IMR-90 (cell line): ENCODE measurements at regions not wholly inside any gene's neighbourhood (a gene's known extent, or its start where the extent isn't known, plus 50 kb on each side); places are given as distances from the start of the nearest gene placed in this dataset.

Experiments
- BHLHE40 ChIP-seq: fragments of 150-350 bp; IDR thresholded peaks from 2 replicates; pipeline ENCODE4 v1.6.1; 2016; ENCODE audit warnings: mild to moderate bottlenecking, low read depth, low read length
- CEBPB ChIP-seq: IDR thresholded peaks from 2 replicates; pipeline ENCODE4 v1.6.1; 2012; ENCODE audit warnings: low read depth, low read length, improper control_type of control experiment
- CHD1 ChIP-seq: IDR thresholded peaks from 2 replicates; pipeline ENCODE4 v1.6.1; 2012; ENCODE audit warnings: low read depth, low read length, improper control_type of control experiment
- FOS ChIP-seq: fragments of 150-350 bp; IDR thresholded peaks from 2 replicates; pipeline ENCODE4 v1.6.1; 2016; ENCODE audit warnings: low read depth, low read length
- MAFK ChIP-seq: IDR thresholded peaks from 2 replicates; pipeline ENCODE4 v1.6.1; 2012; ENCODE audit warnings: low read depth, low read length, improper control_type of control experiment
- MXI1 ChIP-seq: IDR thresholded peaks from 2 replicates; pipeline ENCODE4 v1.6.1; 2012; ENCODE audit warnings: low read depth, mild to moderate bottlenecking, low read length, moderate library complexity, borderline replicate concordance
- POLR2A ChIP-seq: IDR thresholded peaks from 2 replicates; pipeline ENCODE4 v1.6.1; 2012; ENCODE audit warnings: mild to moderate bottlenecking, low read depth, low read length
- RAD21 ChIP-seq: IDR thresholded peaks from 2 replicates; pipeline ENCODE4 v1.6.1; 2012; ENCODE audit warnings: low read length, improper control_type of control experiment
- RCOR1 ChIP-seq: IDR thresholded peaks from 2 replicates; pipeline ENCODE4 v1.6.1; 2012; ENCODE audit warnings: mild to moderate bottlenecking, low read length, improper control_type of control experiment; ENCODE audit not compliant: insufficient replicate concordance
- RFX5 ChIP-seq: IDR thresholded peaks from 2 replicates; pipeline ENCODE4 v1.8.0; 2012; ENCODE audit warnings: low read depth, mild to moderate bottlenecking, low read length, moderate library complexity
- SMC3 ChIP-seq: fragments of 150-350 bp; IDR thresholded peaks from 2 replicates; pipeline ENCODE4 v1.6.1; 2016; ENCODE audit warnings: low read depth, mild to moderate bottlenecking, antibody characterized with exemption, low read length, moderate library complexity
- USF2 ChIP-seq: fragments of 150-350 bp; IDR thresholded peaks from 2 replicates; pipeline ENCODE4 v1.6.1; 2017; ENCODE audit warnings: mild to moderate bottlenecking, antibody characterized with exemption, low read length, low read depth
- TF ChIP-seq, protein P1 (sequence below): conservative IDR thresholded peaks from 2 replicates; pipeline ENCODE4 v1.5.1; 2012; ENCODE audit warnings: mild to moderate bottlenecking, low read depth, low read length, improper control_type of control experiment

GRCh38 chr9:26234865-26235264, 556.6 kb upstream of the TUSC1 start:
- no peak for TF ChIP-seq BHLHE40
- TF ChIP-seq, protein P1, sequence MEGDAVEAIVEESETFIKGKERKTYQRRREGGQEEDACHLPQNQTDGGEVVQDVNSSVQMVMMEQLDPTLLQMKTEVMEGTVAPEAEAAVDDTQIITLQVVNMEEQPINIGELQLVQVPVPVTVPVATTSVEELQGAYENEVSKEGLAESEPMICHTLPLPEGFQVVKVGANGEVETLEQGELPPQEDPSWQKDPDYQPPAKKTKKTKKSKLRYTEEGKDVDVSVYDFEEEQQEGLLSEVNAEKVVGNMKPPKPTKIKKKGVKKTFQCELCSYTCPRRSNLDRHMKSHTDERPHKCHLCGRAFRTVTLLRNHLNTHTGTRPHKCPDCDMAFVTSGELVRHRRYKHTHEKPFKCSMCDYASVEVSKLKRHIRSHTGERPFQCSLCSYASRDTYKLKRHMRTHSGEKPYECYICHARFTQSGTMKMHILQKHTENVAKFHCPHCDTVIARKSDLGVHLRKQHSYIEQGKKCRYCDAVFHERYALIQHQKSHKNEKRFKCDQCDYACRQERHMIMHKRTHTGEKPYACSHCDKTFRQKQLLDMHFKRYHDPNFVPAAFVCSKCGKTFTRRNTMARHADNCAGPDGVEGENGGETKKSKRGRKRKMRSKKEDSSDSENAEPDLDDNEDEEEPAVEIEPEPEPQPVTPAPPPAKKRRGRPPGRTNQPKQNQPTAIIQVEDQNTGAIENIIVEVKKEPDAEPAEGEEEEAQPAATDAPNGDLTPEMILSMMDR = no peak
- no peak for TF ChIP-seq CEBPB
- no peak for TF ChIP-seq RFX5
- no peak for TF ChIP-seq RAD21
- TF ChIP-seq POLR2A = no peak
- no peak for TF ChIP-seq SMC3
- no peak for TF ChIP-seq CHD1
- TF ChIP-seq USF2 = no peak
- TF ChIP-seq MXI1 = no peak
- no peak for TF ChIP-seq MAFK
- TF ChIP-seq RCOR1 = no peak
- no peak for TF ChIP-seq FOS
